CD4-positive, alpha-beta T cell treated with Interleukin-2 at 100 ng/mL for 4 hours (primary cell): ENCODE measurements at regions not wholly inside any gene's neighbourhood (a gene's known extent, or its start where the extent isn't known, plus 50 kb on each side); places are given as distances from the start of the nearest gene placed in this dataset.

Source experiments
- DNase-seq: peaks from one replicate; pipeline ENCODE4 v3.0.0-alpha.2; 2020; ENCODE audit warnings: low spot score

DNA sequence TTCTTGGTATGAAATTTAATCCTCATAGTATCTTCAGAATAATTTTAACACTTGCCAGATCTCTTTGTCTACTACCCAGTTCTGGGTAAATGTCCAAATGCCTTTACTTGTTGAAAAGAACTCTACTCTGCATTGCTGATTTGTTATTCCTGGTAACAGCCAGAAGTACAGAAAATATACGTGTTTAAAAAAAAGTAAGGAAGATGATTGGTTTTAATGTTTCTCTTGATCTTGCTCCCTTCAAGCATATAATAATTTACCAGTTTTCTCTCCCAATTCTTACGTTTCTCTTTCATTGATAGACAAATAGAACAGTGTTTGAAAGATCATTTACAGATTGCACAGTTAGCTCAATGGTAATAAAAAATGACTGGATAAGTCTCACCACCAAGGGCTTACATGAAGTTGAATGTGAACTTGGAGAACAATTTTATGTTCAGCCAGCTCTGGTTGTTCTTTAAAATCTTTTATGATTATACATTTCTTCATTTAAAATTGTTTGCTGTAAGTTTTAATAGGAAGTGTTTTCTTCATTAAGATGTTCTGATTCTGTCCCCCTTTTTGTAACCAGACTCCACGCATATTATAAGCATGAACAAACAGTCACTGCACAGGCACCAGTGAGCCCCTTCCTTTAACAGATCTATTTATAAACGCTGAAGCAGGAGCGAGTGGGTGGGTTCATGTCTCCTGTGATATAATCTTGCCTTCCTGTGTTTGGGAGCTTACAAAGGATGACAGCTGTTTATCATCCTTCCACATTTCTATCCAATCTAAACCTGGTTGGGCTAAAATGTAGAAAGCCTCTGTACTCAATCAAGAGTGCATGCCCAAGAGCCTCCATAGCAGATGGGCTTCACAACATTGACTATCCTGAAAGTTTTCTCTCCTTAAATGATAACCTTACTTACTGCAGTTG, 299.5 kb downstream of the PRL start:
- no peak for DNase-seq

DNA sequence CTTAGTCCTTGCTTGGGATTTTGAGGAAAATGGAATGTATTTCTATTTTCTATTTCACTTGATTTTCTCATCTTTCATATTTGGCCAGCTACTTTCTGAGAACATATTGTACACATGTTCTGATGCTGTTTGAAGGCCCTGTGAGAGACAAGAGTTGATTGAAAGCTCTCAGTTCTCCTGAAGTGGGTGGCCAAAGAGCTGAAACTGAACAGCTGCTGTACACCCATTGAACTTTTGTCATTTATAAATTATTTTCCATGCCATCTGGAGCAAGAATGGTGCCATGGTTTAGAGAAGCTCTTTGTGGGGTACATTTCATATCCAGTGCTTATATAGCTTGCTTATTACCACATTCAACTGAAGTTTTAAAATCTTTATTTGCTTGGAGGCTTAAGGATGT, 298.3 kb downstream of the PRL start:
- no peak for DNase-seq

DNA sequence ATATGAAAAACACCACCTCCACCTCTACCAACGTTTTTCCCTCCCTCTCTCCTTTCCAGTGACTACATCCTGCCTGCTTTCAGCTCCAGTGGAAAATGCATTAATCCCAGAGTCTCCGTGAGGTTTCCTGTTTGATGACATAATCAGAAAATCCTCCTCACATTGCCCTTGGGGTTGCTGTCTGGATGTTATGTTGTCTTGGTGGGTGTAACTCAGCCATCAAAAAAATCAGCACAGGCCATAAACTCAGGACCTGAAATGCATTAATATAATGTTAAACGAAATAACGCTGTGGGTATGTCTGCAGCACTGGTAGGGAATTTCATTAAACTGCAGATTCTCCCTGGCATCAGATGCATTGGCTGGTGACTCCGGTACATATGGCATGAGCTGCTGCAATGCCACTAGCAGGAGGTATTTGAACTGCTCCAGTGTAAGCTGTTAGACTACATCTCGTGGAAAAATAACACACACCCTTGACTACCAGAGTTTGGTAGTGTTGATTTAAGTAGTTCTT, 297.8 kb downstream of the PRL start:
- DNase-seq: no peak

DNA sequence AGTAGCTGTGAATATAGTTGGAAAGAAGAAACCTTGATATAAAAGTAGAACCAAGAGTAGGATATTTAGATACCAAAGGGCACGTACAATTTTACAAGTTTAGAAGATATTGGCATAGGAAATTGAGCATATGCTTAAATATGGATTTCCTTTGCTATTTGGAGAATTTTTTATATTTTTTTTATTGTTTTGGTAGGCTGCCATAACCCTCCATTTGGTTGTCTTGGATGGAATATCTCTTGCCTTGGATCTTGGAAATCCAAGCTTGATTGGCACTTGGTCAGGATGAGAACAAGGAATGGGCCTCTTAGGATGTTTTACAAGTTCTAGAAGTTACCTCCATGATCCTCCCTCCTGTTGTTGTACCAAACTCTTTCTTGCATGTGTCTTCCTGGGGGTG, 297.1 kb downstream of the PRL start:
- DNase-seq: no peak

DNA sequence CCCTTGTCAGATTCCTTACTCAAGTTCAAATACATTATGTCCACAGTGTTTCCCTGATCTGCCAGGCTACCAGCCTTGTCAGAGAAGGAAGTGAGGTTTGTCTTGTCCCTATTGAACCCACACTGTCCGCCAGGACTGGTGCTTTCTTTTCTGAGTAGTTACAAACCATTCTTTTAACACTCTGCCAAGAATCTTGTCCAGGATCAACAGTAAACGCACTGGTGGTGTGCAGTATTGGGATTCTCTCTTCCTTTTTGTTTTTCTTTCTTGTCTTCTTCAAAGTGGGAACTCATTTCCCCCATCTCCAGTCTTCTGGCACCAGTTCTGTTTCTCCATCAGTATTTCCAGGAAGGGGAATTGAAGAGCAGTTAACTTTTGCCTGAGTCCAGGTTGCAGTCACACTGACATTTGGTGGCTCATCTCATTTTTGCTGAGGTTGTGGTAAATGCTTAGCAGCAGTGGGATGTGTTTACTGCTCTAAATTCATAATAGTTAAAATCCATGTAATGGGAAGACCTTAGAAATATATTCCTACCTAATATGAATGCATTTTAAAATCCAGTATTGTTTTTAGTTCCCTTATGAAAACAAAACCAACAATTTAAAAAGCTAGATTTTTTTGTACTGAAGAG, 295.3 kb downstream of the PRL start:
- DNase-seq: no peak

DNA sequence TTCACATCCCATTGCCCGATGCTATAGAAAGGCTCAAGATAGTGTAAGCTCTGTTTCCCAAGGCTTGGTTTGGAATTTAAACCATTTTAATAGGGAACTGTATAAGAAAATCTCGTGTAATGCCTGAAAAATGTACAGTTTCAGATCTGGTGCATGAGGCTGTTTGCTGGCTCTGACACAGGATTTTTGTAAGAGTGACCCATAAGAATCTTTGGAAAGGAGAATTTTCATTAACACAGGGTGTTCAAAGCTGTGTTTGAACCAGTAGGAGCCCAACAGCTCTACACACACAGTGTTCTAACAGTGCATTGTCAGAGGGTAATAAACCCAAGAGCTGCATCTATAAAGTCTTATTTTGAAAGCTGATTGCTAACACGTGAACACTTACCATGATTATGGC, 293.5 kb downstream of the PRL start:
- no peak for DNase-seq

DNA sequence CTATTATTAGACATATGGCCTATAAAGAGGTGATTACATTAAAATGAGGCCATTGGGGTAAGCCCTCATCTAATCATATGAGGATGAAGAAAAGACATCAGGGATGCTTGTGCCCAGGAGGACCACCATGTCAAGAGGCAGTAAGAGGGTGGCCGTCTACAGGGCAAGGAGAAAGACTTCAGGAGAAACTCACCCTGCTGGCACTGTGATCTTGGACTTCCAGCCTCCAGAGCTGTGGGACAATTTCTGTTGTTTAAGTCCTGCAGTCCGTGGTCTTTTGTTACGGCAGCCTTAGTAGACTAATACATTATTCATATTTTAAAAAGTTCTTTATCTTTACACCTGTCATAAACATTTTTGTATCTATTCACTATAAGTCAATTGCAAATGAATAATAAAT, 290.0 kb downstream of the PRL start:
- no peak for DNase-seq

DNA sequence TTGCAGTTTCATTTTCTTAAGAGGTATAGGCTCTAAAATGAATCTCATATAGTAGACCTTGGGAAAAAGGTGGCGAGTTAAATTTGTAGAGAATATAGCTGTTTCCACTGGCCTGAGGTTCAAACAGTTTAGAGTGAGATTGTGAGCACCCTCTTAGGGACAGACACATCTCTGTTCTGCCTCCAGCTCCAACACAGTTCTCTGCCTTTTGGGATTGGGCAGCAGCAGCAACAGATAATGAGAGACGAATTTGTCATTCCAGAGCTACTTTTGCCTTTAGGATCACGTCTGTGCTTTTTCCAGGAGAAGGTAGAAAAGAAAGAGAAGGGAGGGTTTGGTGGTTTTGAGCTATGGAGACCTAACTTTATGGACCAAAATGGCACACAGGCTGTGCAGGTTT, 289.4 kb downstream of the PRL start:
- DNase-seq: no peak

DNA sequence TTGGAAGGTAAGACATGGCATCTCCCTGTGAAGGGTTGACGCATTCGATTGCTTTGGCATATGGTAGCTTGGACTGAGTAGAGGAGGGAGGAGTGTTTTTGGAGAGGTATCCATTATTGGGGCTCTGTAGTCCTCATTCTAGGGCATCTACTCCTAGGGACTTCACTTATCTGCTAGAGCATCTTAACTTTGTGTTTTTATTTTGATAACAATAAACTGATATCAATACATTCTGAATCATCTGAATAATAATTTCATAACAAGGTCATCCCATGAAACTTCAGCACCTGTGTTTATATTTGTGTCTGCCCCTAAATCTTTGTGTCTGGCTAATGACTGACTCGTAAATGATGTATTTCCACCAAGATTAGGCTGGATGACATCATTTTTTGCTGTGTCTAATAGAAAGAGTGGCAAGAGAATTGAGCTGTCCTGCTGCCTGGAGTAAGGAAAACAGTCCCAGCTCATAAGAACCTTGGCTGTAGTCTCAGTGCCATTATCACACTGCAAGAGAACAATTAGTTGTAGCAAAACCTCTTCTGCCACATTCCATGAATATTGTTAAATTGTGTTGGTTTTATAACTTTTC, 288.5 kb downstream of the PRL start:
- no peak for DNase-seq

DNA sequence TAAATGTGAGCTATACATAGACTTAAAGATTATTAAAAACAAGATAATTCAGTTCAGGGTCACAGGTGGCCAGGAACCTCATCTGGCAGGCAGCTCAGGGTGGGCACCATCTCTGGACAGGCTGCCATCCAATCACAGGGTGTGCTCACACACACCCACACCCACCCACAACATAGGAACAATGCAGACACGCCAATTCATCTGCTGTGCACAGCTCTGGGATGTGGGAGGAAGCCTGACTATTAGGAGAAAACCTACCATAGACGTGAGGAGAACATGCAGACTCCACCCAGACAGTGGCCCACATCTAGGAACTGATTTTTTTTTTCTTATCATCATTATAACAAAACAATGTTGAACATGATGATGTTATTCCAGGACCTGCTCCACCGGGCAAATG, 286.7 kb downstream of the PRL start:
- no peak for DNase-seq

DNA sequence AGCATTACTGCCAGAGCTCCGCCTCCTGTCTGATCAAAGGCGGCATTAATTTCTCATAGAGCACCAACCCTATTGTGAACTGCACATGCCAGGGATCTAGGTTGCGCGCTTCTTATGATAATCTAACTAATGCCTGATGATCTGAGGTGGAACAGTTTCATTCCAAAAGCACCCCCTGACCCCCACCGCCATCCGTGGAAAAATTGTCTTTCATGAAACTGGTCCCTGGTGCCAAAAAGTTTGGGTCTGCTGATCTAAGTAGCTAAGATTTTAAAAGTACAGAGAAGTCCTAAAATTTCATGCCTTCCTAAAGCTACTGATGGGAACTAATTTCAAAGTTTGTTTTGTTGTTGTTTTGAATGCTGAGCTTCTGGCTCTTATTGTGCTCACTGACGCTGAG, 281.6 kb downstream of the PRL start:
- no peak for DNase-seq

DNA sequence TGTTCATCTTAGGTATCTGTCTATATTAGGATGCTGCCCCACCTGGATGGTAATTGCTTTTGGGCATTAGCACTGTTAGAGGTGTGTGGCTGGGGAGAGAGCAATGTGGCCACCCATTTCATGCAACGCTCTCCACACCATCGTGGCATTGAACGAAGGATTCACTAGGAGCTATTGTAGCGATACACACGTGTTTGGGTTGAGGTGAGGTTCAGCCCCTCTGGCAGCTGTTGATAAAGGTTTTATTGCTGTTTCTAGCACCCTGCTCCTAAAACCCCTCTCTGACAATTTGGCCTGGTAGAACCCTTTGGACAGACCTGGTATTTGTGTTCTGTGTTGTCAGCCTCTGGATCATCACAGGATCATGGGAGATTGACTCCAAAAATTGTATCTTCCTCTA, 280.9 kb downstream of the PRL start:
- DNase-seq: no peak

DNA sequence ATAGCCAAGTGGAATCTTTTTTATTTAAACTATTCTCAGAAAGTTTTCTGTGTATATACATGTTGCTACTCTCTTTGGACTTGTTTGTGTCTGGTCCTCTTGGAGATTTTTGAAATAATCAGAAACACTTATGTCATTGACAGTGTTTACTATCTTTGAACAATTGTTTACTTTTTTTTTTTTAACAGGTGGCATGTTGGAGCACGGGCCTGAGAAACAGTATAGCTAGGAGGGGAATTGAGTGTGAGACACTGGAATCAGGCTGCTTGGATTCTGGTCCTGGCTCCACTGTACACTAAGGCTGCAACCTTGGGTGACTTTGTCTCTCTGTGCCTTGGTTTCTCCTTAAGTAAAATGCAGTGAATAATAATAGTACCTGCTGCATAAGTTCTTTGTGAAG, 279.6 kb downstream of the PRL start:
- no peak for DNase-seq

DNA sequence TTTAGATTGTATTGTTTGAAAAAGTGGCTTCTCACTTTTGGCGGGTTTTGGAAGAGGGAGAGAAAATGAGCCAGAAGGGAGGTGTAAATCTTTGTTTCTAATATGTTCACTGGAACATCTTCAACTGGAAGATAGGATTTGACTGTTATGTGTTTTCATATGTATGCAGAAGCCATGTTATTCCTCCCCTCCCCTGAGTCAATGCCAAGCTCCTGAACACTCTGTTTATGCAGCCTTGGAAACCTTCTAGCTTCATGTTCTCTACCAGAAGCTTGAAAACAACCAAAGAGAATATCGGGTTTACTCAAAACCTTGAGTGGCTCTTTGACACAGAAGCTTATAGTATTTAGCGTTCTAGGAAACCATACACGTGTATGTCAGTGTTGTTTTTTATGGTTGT, 279.1 kb downstream of the PRL start:
- no peak for DNase-seq

DNA sequence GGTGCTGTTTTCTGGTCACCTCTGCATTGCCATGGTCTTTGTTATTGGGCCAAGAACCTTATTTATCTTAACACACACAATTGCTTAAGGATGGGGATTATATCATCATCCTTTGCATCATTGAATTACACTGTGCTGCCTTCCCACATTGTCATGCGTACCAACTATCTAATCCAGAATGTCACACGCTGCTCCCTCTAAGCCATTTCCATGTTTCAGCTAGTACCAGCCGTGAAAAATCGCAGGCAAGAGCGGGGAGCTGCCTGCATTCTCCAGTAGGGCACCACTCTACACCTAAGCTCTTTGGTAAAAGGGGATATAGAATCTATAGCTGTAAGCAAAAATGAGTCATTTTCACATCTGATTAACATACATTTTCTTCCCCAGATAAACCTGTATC, 277.0 kb downstream of the PRL start:
- DNase-seq: no peak

DNA sequence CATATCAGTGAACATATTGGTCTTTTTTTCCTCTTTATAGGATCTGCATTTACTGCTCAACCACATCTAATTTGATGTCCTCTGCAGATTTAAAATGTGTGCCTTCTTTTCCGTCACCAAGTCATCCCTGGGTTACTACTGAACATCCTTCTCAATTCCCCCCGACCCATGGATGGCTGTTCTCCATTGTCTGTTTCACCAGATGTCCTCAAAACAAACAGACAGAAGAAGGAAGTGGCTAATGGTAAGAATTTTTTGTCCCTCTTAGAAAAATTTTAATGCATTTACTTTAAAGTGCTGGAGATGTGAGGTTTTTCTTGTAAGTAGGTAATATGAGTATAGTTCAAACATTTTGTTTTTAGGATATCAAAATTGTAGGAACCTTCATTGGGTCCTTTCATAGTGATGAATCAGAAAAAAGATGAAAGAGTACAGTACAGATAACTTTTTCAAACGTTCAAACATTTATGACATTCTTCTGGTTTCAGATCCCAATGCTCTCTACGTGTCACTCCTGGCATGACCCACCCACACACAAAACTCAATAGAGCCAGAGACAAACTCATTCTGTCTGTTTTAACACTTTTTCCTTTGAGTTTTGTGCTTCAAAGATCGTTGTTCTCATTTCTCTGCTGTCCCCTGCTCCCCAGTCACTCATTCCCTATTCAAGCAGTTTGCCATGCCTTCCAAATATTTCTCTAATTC, 276.4 kb downstream of the PRL start:
- no peak for DNase-seq

DNA sequence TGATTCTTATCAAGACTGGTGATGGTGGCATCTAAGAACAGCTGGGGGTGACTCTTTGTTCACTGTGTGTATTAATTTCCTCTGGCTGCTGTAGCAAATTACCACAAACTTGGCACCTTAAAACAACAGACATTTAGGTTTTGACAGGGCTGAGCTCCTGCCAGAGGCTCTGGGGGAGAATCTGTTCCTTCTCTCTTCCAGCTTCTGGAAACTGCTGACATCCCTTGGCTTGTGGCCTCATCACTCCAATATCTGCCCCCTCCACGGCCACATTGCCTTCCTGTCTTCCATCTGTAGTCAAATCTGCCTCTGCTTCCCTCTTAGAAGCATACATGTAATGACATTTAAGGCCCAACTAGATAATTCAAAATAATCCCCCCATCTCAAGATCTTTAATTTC, 274.9 kb downstream of the PRL start:
- DNase-seq: no peak

DNA sequence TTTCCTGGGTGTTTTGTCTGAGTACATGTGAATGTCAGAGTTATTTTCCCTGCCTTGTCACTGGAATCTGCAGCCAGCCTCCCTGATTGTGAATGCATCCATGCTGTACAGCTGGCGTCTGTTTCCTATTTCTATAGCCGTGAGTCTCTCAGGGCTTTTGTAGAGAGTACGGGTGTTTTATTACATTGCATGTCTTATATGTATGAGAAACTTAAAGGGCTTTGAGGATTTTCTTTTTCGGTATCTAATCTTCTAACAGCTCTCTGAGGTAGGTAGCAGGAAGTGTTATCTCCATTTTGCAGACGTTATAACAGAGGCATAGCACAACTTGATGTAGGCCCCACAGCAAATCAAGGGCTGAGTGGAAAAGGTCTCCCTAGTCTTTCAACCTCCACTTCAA, 272.9 kb downstream of the PRL start:
- no peak for DNase-seq

DNA sequence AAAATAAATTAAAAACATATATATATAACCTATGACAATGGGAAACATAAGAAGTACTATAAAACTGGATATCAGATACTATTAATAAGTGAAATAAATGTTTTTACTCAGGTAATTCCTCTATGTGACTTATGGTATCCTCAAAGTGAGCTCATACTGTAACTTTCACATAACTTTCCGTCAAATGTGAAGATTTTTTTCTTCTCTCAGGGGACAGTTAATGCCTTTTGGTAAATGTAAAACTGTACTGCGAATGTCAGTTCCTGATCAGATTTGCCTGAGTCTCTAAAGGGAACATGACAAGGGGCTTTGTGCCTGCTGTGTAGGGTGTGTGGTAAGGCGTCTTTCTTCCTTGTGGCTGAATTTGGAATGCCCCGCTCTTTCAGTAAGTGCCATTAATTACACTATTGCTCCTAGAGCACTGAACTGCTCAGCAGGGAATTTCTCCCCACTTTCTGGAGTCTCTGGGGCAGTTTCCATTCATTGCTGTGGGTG, 271.8 kb downstream of the PRL start:
- DNase-seq: no peak

DNA sequence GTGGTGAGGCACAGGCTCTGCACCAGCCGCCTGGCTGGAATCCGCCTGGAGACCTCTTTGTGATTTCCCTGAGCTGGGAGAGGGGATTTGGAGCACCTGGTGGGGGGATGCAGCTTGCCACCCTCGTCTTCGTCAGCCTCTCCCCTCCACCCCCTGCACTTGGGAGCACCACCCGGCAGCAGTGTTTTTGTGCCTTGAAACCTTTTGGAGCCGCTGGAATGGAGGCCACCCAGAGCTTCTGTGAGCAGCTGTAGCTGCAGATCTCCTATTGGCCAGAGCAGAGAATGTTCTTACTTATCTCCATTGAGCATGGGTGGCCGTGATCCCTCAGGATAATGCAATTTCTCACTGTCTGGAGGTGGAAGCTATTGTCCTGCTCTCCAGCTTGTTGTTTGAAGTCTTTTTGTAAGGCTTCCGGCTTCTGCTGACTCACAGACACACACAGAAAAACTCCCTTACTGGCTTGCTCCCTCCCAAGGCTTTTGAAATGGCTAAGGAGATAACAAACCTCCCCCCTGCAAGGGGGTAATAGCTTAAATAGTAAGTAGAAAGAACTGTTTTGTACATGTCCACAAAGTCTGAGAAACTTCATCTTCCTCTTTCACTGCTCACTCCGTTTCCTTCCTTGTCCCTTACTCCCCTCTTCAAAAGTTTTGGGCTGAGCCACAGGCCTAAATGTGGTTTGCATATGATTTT, 271.2 kb downstream of the PRL start:
- peak; percentile 10 for DNase-seq

DNA sequence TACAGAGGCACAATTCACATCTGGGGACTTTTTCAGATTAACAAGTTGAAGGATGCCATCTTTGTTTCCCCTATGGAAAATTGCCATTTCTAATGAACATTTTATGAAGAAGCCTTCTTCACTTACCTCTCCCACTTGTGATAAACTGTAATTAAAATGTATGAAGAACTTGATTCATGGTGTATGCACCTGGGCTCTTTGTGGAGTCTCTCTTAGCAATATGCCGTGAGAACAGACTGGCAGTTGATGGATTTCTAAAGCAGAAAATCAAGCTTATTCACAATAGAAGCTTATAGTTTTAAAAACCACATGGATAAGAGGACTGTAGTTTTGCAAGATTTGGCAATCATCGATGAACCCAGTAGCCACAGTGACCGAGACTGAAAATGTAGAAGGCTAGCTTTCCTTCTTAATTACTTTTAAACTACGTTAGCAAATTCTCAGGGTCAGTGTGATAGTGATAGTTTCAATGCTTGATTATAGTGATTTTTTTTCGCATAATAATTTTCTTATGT, 270.6 kb downstream of the PRL start:
- no peak for DNase-seq
